Astrocyte of the cerebellum (primary cell): ENCODE measurements at regions not wholly inside any gene's neighbourhood (a gene's known extent, or its start where the extent isn't known, plus 50 kb on each side); places are given as distances from the start of the nearest gene placed in this dataset.

Source experiments
- DNase-seq: peaks from one replicate; pipeline ENCODE4 v3.0.0-alpha.2; 2011; ENCODE audit warnings: low read depth
- H3K4me3 ChIP-seq: 2 replicates; pipeline ENCODE4 v1.5.1; 2011; ENCODE audit warnings: mild to moderate bottlenecking, low read depth, low read length, moderate library complexity
- CTCF ChIP-seq: IDR thresholded peaks from 2 replicates; pipeline ENCODE4 v1.5.1; 2012; ENCODE audit warnings: low read length, low read depth, moderate library complexity, mild to moderate bottlenecking; ENCODE audit errors: missing control alignments
- in situ Hi-C: cut with HindIII; loops from 2 replicates; pipeline ENCODE4 v1.10.0; 2017; ENCODE audit warnings: low sequenced_read_pairs

DNA sequence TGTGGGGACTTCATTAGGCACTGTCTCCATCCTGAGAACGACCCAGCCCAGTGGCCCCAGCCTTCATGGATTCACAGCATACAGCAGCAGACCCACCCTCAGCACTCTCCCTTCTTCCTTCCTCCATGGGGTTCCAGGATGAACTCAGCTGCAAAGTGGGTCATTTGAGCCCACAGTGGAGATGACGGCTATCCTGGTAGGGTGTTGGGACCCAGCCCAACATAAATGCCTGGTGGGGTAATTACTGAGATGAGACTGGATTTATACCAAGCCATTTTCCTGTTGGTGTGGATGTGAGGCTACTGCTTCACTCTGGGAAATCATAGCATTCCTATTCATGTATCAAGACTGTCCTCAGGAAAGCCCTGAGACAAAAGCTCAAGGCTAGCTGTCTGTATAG lies 536.7 kb upstream of the TNP1 start:
- in situ Hi-C loops, result no loop called here
- H3K4me3 ChIP-seq, result no peak overlapping the region
- DNase-seq, result no peak
- TF ChIP-seq CTCF, result no peak

- no peak overlapping the region for H3K4me3 ChIP-seq
- DNase-seq, result no peak
- in situ Hi-C loops, result no loop called here
- TF ChIP-seq CTCF, result no peak
Measured at GRCh38 chr2:217396165-217396564, 536.3 kb upstream of the TNP1 start.

- in situ Hi-C loops, result no loop called here
- TF ChIP-seq CTCF, result no peak
- H3K4me3 ChIP-seq, result no peak overlapping the region
- DNase-seq, result no peak
Measured at GRCh38 chr2:217394510-217395351, 534.9 kb upstream of the TNP1 start.

DNA sequence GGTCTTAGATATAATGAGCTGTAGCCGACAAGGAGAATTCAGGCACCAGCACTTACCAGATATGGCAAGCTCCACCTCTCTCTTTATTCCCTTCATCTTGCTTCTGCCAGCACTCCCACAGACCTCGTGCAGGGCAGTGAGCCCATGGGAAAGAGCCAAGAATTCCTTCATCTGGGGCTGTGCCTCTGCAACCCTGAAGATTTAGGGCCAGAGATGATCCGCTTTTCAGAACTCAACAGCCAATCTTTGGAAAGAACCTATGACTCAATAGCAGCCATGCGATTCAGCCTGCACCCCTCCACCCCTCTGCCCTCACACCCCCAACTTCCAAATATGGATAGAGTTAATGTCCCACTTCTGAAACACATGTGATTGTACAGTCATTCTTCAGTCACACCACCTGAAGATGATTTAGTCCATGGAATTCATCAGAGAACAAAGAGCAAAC lies 533.7 kb upstream of the TNP1 start:
- in situ Hi-C loops, result no loop called here
- no peak for TF ChIP-seq CTCF
- no peak overlapping the region for H3K4me3 ChIP-seq
- peak; percentile 79 for DNase-seq

DNA sequence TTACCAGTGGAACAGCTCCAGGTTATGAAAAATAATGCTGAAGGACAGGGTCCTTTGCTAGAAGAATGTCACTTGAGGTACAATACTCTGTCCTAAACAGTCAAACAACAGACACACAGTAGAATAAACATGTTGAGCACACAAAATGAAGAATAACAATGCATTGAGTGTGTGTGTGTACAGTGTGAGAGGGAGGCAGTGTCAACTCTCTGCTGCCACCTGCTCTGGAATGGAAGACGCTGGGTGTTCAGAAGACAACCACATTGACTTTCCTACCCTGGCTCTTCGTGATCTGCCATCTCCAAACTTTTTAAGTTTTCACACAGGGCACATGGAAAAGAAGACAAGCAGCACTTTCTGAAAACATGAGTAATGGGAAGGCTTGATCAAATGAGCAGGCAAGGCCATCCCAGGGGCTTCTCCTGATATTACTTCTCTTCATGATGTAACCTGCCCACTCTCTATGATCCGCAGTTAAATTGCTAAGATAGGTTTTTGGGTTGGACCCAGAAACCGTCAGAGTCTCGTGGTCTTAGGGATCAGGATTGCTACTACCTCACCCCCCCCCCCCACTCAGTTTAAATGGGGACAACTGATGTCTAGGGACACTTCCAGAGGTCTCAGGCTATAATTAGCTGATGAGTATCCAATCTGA lies 533.2 kb upstream of the TNP1 start:
- no peak overlapping the region for H3K4me3 ChIP-seq
- in situ Hi-C loops, result no loop called here
- DNase-seq, result no peak
- no peak for TF ChIP-seq CTCF

DNA sequence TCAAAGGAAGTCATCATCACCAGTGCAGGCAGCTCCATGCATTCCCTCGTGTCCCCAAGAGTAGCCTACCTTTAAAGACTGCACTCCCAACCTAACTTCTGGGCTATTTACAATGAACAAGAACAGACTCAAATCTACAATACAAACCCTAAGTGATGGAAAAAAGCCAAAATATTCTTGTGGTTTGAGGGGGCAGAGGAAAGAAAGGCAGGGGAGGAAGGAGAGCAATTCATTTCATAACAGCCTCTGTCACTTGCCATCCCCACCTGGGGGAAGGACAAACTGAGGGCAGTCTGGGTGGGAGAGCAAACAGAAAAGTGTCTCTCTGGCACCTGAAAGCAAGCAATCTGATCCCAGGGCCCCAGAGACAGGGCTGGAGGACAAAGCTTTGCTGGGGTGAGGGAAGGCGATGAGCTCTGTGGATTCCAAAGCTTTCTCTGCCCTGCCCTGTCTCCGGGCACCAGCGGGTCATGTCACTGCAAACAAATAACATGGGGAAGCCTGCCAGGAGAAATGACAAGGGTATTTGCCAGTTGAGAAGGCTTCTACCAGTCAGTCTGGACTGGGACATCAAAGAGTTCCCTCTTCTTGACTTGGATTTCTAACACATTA lies 528.0 kb upstream of the TNP1 start:
- no peak overlapping the region for H3K4me3 ChIP-seq
- in situ Hi-C loops, result loop anchor here (5.0 kb wide), 1 partner anchor 64 kb away; no protein-coding TSS in a partner anchor
- no peak for TF ChIP-seq CTCF
- no peak for DNase-seq
